ENCODE measurements at regions not wholly inside any gene's neighbourhood (a gene's known extent, or its start where the extent isn't known, plus 50 kb on each side); places are given as distances from the start of the nearest gene placed in this dataset.

GRCh38 chr17:79440251-79440650 is 170.6 kb downstream of the RBFOX3 start:
- no peak for DNase-seq

- no peak for DNase-seq
Measured at GRCh38 chr17:79439493-79439892, 171.4 kb downstream of the RBFOX3 start.

- DNase-seq = peak; percentile 57
Measured at GRCh38 chr17:79438546-79439334, 172.1 kb downstream of the RBFOX3 start.

- DNase-seq = no peak
Measured at GRCh38 chr17:79438058-79438457, 172.8 kb downstream of the RBFOX3 start.

GRCh38 chr17:79437081-79437480 is 173.8 kb downstream of the RBFOX3 start:
- DNase-seq = no peak

- no peak for DNase-seq
Measured at GRCh38 chr17:79435962-79436361, 174.9 kb downstream of the RBFOX3 start.

GRCh38 chr17:79435296-79435695 is 175.6 kb downstream of the RBFOX3 start:
- no peak for DNase-seq

GRCh38 chr17:79434215-79434614 is 176.6 kb downstream of the RBFOX3 start:
- no peak for DNase-seq

- no peak for DNase-seq
Measured at GRCh38 chr17:79433379-79433778, 177.5 kb downstream of the RBFOX3 start.

GRCh38 chr17:79431175-79431574 is 179.7 kb downstream of the RBFOX3 start:
- no peak for DNase-seq

GRCh38 chr17:79429864-79430494 is 180.9 kb downstream of the RBFOX3 start:
- DNase-seq = no peak

GRCh38 chr17:79428988-79429387 is 181.9 kb downstream of the RBFOX3 start:
- no peak for DNase-seq

GRCh38 chr17:79427621-79428539 is 183.0 kb downstream of the RBFOX3 start:
- DNase-seq = no peak

- DNase-seq = no peak
Measured at GRCh38 chr17:79425686-79426085, 185.2 kb downstream of the RBFOX3 start.

- no peak for DNase-seq
Measured at GRCh38 chr17:79424471-79425185, 186.2 kb downstream of the RBFOX3 start.

- no peak for DNase-seq
Measured at GRCh38 chr17:79423811-79424465, 186.9 kb downstream of the RBFOX3 start.

GRCh38 chr17:79422236-79422635 is 188.6 kb downstream of the RBFOX3 start:
- no peak for DNase-seq

GRCh38 chr17:79420318-79421243 is 190.3 kb downstream of the RBFOX3 start:
- no peak for DNase-seq

GRCh38 chr17:79417476-79417988 is 193.3 kb downstream of the RBFOX3 start:
- no peak for DNase-seq

- no peak for DNase-seq
Measured at GRCh38 chr17:79415909-79416308, 194.9 kb downstream of the RBFOX3 start.

- DNase-seq = no peak
Measured at GRCh38 chr17:79415365-79415764, 195.5 kb downstream of the RBFOX3 start.
